Fibroblast of lung (primary cell): ENCODE measurements at regions not wholly inside any gene's neighbourhood (a gene's known extent, or its start where the extent isn't known, plus 50 kb on each side); places are given as distances from the start of the nearest gene placed in this dataset.

Experiments used
- CTCF ChIP-seq, 2 donors: IDR thresholded peaks in 1 of 2; conservative IDR thresholded peaks in 1 of 2; 1 replicate in 1 of 2; 2 replicates in 1 of 2; pipeline ENCODE4 v1.5.1; 2011 to 2012; ENCODE audit warnings: low read length in 2 of 2, control low read depth in 1 of 2, inconsistent platforms in 1 of 2, low read depth in 1 of 2, mild to moderate bottlenecking in 1 of 2
- EZH2 ChIP-seq: IDR thresholded peaks from 2 replicates; pipeline ENCODE4 v1.5.1; 2012; ENCODE audit warnings: low read length, control low read depth, mild to moderate bottlenecking; ENCODE audit errors: missing control alignments

GRCh38 chr7:8829100-8829499, 395.7 kb downstream of the NXPH1 start:
- TF ChIP-seq CTCF (conservative IDR thresholded peaks at IDR 0.05 in 1 of 2, IDR thresholded peaks at IDR 0.05 in 1 of 2; ENCODE audit: low read depth in 1 of 2, low read length in 2 of 2) (no peak), EZH2 (no peak)
